AG09319 (cell line): ENCODE measurements at regions not wholly inside any gene's neighbourhood (a gene's known extent, or its start where the extent isn't known, plus 50 kb on each side); places are given as distances from the start of the nearest gene placed in this dataset.

ENCODE experiments used
- DNase-seq: peaks from one replicate; pipeline ENCODE4 v3.0.0-alpha.2; 2010; ENCODE audit warnings: low read depth; ENCODE audit errors: extremely low read depth
- CTCF ChIP-seq: IDR thresholded peaks from 2 replicates; pipeline ENCODE4 v1.5.1; 2011; ENCODE audit warnings: low read depth, mild to moderate bottlenecking, inconsistent platforms, low read length, moderate library complexity

DNA sequence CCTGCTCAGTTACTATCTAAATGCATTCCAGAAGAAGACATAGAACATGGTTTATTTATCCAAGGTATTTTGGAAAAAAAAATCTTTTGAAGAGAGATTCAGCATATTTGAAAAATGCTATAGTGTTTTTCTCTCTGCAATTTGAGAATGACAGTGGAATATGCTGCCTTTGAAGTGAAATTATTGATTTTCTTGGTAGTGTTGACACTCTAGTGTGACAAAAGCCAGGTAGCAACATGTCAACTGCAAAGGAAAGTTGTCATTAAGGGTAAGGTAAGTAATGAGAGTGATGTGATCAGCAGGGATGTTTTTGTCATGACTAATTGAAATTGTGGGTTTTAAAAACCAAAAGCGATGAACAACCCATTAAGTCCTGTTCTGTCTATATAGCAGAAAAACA, 1387.1 kb upstream of the TMEFF2 start:
- no peak for TF ChIP-seq CTCF
- DNase-seq = no peak

- no peak for TF ChIP-seq CTCF
- no peak for DNase-seq
Measured at GRCh38 chr2:193580176-193580950, 1385.6 kb upstream of the TMEFF2 start.

DNA sequence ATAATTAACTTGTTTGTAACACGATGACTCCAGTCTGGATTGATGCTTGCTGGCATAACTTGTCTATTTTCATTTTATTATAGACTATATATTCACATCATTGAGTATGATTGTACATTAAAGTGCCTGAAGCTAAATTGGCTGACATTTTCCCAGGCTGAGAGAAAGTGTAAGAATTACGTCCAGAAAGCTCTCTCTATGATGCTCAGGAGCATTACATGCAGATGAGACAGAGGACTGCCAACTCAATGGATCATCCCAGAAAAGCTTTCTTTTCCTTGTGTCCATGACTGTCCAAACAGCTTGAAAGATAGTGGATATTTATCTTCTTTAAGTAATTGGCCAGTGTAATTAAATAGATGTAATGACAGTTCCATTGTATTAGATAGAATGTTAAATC, 1372.2 kb upstream of the TMEFF2 start:
- no peak for TF ChIP-seq CTCF
- DNase-seq = no peak

GRCh38 chr2:193566276-193566675, 1371.5 kb upstream of the TMEFF2 start:
- DNase-seq = no peak
- no peak for TF ChIP-seq CTCF

GRCh38 chr2:193562031-193562430, 1367.3 kb upstream of the TMEFF2 start:
- TF ChIP-seq CTCF = no peak
- no peak for DNase-seq

GRCh38 chr2:193561054-193561453, 1366.3 kb upstream of the TMEFF2 start:
- DNase-seq = no peak
- TF ChIP-seq CTCF = no peak

GRCh38 chr2:193556766-193557470, 1362.2 kb upstream of the TMEFF2 start:
- TF ChIP-seq CTCF = no peak
- DNase-seq = no peak
